NCI-H1092 (cell line): ENCODE measurements at regions not wholly inside any gene's neighbourhood (a gene's known extent, or its start where the extent isn't known, plus 50 kb on each side); places are given as distances from the start of the nearest gene placed in this dataset.
"Not testable (repeated sequence)": the region's sequence is repeated elsewhere in the genome, so short reads cannot be mapped to it uniquely, and the experiment has no call there.

Experiments
- DNase-seq: peaks from one replicate; lab custom pipeline; 2025; lab: John Stamatoyannopoulos, UW

GRCh38 chr6:49097664-49098063, 365.4 kb downstream of the MMUT start:
- not testable (repeated sequence) for DNase-seq

- DNase-seq, result no peak
Measured at GRCh38 chr6:49097116-49097515, 365.9 kb downstream of the MMUT start.

DNA sequence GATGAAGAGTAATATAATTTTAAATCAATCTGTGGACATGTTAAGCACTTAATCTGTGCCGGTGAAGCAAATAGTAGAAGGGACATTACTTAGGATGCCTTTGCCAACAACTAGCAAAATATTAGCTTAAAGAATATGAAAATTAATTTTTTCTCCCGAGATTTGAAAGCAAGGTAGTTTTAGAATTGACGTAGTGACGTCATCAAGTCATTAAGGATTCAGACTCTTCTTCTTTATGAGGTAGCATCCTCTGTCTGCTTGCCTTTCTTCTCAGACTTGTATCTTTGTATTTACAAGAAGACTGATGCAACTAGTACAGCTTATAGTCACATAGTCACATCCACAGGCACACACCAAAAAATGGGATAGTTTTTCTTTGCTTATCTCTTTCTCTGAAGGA, 374.4 kb downstream of the MMUT start:
- no peak for DNase-seq

DNA sequence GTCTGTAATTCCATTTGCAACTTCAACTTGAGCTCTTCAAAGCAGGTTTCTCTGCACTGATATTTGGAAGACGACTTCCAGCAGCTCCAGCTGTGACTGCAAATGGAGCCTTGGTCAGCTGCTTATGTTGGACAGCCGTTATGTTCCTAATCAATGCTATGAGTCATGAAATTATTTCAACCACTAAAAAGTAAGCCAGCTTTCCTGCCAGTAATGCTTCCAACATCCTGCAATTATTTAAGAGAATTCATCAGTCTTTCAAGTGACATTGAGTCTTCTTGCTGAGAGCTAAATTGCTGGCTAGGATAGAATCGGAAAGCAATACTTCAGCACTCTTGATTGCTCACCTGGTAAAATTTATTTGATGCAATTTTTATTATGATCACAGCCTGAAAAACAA, 375.7 kb downstream of the MMUT start:
- no peak for DNase-seq

DNA sequence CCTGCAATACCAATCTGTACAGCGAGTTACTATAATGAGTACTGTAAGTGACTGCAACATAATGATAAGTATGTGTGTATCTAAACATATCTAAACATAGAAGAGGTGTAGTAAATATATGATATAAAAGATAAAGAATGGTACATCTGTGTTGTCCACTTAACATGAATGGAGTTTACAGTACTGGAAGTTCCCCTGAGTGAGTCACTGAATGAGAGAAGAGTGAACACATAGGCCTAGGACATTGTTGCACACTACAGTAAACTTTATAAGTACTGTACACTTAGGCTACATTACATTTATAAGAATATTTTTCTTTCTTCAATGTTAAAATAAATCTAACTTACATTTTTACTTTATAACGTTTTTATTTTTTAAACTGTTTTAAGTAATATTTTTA, 380.4 kb downstream of the MMUT start:
- no peak for DNase-seq

GRCh38 chr6:49072885-49073620, 390.0 kb downstream of the MMUT start:
- no peak for DNase-seq

GRCh38 chr6:49072146-49072545, 390.9 kb downstream of the MMUT start:
- DNase-seq, result no peak

GRCh38 chr6:49070411-49070810, 392.6 kb downstream of the MMUT start:
- DNase-seq, result no peak

GRCh38 chr6:49054311-49054710, 408.7 kb downstream of the MMUT start:
- DNase-seq, result no peak

DNA sequence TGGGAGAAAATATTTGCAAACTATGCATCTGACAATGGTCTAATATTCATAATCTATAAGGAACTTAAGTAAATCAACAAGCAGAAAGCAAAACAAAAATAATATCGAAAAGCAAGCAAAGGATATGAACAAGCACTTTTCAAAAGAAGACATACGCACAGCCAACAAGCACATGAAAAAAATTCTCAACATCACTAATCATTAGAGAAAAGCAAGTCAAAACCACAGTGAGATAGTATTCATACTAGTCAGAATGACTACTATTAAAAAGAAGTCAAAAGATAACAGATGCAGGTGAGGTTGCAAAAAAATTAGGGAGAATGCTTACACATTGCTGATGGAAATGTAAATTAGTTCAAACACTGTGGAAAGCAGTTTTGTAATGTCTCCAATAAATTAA, 410.2 kb downstream of the MMUT start:
- DNase-seq, result no peak

- no peak for DNase-seq
Measured at GRCh38 chr6:49051281-49051680, 411.8 kb downstream of the MMUT start.

DNA sequence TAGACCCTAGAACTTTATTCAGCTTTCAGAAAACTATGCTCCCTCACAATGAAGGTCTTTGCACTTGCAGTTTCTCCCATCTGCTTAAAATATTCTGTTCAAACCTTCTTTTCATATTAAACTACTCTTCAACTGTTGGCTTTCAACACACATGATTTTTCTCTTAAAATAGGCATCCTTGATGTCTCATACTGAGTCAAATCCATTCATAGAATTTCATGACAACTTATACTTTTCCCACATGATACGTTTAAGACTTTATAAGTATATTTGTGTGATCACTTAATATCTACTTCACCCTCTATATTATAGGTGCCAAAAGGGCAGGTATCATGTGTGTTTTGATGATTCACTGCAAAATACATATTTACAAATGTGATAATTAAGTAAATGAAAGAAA, 412.5 kb downstream of the MMUT start:
- no peak for DNase-seq

DNA sequence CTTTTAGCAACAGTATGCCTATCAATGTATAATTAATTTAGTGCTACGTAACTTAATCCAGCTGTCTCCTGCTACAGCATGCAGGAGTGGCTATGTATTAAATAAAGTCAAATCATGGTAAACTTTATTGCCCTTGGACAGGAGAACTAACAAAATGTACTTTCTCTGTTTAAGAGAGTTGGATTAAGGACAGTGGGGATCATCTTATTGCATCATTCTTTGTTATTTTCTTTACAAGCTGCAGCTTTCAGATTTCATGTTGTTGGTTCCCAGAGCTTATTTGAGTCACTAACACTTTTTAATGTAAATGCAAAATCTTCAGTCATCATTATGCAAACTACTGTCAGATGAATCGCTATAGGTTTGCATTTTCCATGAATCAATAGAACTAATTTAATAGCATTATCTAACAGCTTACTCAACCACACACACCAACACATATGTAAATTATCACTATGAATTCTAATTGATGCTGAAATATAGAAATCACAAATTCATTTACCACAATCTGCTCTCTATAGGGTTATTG, 424.7 kb downstream of the MMUT start:
- no peak for DNase-seq

DNA sequence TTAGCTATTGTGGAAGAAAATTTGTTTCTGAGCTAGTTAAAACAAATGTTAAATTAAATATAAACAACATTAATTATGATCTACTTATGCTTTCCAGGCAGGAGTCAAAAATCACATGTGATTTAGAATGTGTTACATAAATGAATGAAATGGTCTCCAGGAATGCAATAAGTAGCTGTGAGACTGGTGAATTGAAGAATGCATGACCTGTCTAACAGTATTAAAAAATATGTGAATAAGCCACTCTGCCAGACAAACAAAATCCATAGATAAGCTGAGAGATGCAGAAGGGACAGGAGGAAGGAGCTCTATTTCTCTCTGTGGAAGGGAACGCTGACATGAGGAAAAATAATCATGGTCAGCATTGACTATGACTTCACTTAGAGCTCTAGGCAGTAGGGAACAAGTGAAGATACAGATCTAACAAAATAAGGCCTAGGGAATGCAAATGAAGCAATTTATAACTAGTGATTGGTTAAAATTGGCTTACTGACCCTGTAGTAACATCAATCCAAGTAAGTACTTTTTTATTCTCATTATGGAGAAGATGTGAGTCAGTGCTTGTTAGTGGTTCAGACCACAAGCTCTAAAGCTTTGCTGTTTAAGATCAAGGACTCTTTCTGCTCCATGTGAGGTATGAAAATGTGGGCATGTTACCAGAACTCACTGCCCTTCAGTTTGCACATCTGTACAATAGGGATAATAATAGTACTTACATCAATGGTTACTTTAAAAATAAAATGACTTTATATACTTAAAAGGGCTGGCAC, 432.6 kb downstream of the MMUT start:
- no peak for DNase-seq

- DNase-seq, result no peak
Measured at GRCh38 chr6:49027644-49028043, 435.4 kb downstream of the MMUT start.

DNA sequence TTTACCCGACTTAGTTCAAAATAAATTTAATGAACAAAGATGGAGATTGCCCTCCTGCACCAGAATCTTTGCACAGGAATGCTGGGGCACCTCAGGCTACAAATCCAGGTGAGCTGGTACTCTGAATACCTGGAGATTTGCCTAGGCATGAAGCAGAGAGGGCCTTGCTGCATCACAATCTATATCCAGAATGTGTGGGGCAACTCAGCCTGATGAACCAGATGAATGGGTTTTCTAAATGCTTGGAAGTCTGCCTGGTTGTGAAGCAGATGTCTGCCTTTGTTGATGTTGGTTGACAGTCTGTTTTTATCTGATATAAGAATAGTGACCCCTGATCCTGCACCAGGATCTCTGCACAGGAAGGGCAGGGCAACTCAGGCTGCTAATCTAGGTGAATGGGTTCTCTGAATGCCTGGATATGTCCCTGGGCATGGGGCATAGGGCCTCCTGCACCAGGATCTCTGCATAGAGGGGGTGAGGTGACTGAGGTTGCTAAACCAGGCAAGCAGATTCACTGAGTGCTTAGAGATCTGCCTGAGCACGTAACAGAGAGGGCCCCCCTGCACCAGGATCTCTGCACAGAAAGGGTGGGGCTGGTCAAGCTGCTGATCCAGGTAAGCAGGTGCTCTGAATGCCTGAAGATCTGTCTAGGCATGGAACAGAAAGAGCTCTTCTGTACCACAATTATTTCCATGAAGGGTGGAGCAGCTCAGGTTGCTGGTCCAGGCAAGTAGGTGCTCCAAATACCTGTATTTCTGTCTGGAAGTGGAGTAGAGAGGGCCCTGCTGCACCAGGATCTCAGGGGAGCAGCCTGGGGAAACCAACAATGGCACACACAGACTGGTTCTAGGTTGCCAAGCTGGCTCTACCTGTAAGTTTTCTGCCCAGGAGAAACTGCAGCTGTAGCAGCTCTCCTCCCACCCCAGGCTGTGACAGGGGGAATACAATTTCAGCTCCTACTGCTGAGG, 437.5 kb downstream of the MMUT start:
- no peak for DNase-seq

DNA sequence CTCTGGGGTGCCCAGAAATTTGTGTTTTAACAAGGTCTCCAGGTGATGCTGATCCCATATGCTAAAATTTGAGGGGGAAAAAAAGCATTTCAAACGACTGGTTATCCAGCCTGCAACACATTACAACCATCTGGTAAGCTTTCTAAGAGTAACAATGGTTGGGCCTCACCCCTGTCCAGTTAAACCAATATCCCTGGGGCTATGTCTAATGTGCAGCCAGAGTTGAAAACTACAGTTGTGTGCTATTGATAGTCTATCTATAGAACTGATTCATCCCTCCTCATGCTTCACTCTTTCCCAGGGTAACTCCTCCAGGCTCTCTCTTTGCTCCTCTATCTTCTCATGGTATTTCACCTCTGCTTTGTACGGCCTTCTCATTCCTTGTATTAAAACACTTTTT, 458.3 kb downstream of the MMUT start:
- no peak for DNase-seq

- DNase-seq, result no peak
Measured at GRCh38 chr6:49003348-49003747, 459.7 kb downstream of the MMUT start.

DNA sequence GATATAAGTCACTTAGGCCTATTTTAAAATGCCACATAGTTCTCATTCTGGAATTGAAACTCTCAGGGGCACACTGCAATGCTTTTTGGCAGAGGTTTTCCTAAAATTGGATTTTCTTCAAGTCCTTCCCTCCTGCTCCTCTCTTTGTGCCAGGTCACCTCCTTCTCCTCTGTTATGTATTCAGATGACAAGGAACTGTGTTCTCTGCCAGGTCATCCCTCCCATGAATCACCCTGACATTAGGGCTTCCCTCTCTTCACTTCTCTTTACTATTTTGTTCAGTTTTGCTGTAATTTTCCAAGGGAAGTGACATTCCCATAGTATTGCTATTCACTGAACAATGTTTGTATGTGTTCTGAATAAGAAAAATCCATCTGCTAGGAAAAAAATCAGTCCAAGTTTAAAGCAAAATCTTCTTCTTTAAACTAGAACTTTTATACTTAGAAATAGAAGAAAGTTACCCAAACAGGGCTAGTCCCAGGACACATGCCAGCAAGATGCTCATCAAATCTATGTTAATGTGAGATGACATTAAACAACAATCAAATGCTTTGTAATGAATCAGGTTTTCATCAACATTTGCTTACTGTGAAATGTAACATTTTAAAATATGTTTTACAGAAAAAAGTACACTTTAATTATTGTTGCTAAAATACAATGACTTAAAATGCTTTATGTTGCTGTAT, 461.1 kb downstream of the MMUT start:
- no peak for DNase-seq

GRCh38 chr6:48998574-48998973, 464.5 kb downstream of the MMUT start:
- DNase-seq, result no peak

DNA sequence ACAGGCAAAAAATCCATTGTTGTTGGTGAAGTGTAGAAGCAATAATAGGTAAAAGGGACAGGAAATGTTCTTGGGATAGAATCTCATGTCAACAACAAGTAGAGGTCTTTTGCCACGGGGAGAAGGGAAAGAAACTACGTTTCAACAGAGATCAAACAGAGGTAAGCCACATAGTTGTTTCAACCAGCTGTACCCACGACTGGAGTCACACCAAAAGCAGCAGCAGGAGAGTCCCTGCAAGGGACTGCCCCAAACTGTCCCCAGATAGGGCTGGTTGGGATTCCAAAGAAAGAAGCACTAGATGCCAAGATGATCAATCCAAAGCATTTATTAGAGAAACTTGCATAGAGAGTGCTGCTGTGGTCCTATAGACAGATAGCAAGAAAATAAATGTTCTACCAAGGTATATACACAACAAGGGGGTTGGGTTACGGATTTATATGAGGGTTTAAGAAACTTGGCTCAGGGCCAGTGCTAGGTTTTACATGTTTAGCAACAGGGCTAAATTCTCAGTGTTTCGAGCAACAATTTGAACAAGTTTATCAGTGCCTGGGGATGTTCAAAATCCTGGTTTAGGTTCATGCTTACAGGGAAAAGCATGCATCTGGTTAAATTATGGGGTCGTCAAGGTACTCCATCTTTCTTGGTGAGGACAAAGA, 466.5 kb downstream of the MMUT start:
- no peak for DNase-seq
